Trophoblast cell (in vitro differentiated cells and primary cell): ENCODE measurements at regions not wholly inside any gene's neighbourhood (a gene's known extent, or its start where the extent isn't known, plus 50 kb on each side); places are given as distances from the start of the nearest gene placed in this dataset.

Source experiments
- DNase-seq, 2 donors: peaks; one replicate each; pipeline ENCODE4 v3.0.0-alpha.2; 2016
- H2AFZ ChIP-seq: 2 replicates; pipeline ENCODE4 v1.6.1; 2013; ENCODE audit warnings: low read length, moderate library complexity, mild to moderate bottlenecking; ENCODE audit not compliant: insufficient read depth, poor library complexity
- H2AK5ac ChIP-seq: 2 replicates; pipeline ENCODE4 v1.6.1; 2013; ENCODE audit warnings: mild to moderate bottlenecking, low read length
- H2BK120ac ChIP-seq: 2 replicates; pipeline ENCODE4 v1.6.1; 2013; ENCODE audit warnings: low read length, mild to moderate bottlenecking, moderate library complexity; ENCODE audit not compliant: insufficient read depth, poor library complexity
- H2BK12ac ChIP-seq: 2 replicates; pipeline ENCODE4 v1.6.1; 2013; ENCODE audit warnings: mild to moderate bottlenecking, low read length, moderate library complexity
- H2BK5ac ChIP-seq: 2 replicates; pipeline ENCODE4 v1.6.1; 2013; ENCODE audit warnings: low read length, low read depth, moderate library complexity, mild to moderate bottlenecking; ENCODE audit not compliant: poor library complexity
- H3K14ac ChIP-seq: 2 replicates; pipeline ENCODE4 v1.6.1; 2013; ENCODE audit warnings: mild to moderate bottlenecking, low read length
- H3K18ac ChIP-seq: 2 replicates; pipeline ENCODE4 v1.6.1; 2013; ENCODE audit warnings: mild to moderate bottlenecking, low read length
- H3K23ac ChIP-seq: 2 replicates; pipeline ENCODE4 v1.6.1; 2013; ENCODE audit warnings: low read length
- H3K27ac ChIP-seq: 2 replicates; pipeline ENCODE4 v1.5.1; 2013; ENCODE audit warnings: low read depth, mild to moderate bottlenecking, inconsistent platforms, low read length, moderate library complexity
- H3K27me3 ChIP-seq: 2 replicates; pipeline ENCODE4 v1.6.1; 2013; ENCODE audit warnings: inconsistent platforms, mild to moderate bottlenecking, low read length, moderate library complexity; ENCODE audit not compliant: insufficient read depth
- H3K36me3 ChIP-seq, 2 experiments: 1 replicate in 1 of 2; 2 replicates in 1 of 2; pipeline ENCODE4 v1.6.1; 2013; ENCODE audit warnings: low read length in 2 of 2, mild to moderate bottlenecking in 2 of 2, moderate library complexity in 1 of 2; ENCODE audit not compliant: insufficient read depth in 2 of 2, control insufficient read depth in 1 of 2
- H3K4ac ChIP-seq: 2 replicates; pipeline ENCODE4 v1.6.1; 2013; ENCODE audit warnings: low read depth, mild to moderate bottlenecking, low read length, moderate library complexity
- H3K4me1 ChIP-seq, 2 experiments: 1 replicate in 1 of 2; 2 replicates in 1 of 2; pipeline ENCODE4 v1.6.1; 2013; ENCODE audit warnings: low read length in 2 of 2, mild to moderate bottlenecking in 2 of 2, moderate library complexity in 1 of 2; ENCODE audit not compliant: insufficient read depth in 2 of 2, control insufficient read depth in 1 of 2
- H3K4me2 ChIP-seq: 2 replicates; pipeline ENCODE4 v1.6.1; 2013; ENCODE audit warnings: inconsistent platforms, mild to moderate bottlenecking, low read length, moderate library complexity
- H3K4me3 ChIP-seq: 2 replicates; pipeline ENCODE4 v1.5.1; 2013; ENCODE audit warnings: mild to moderate bottlenecking, low read depth, low read length, inconsistent platforms
- H3K79me1 ChIP-seq: one replicate; pipeline ENCODE4 v1.6.1; 2013; ENCODE audit warnings: low read length
- H3K79me2 ChIP-seq: 2 replicates; pipeline ENCODE4 v1.6.1; 2013; ENCODE audit warnings: low read length, mild to moderate bottlenecking; ENCODE audit not compliant: control insufficient read depth, insufficient read depth, poor library complexity
- H3K9ac ChIP-seq: 2 replicates; pipeline ENCODE4 v1.6.1; 2013; ENCODE audit warnings: mild to moderate bottlenecking, low read length
- H3K9me3 ChIP-seq: 2 replicates; pipeline ENCODE4 v1.6.1; 2013; ENCODE audit warnings: low read depth, mild to moderate bottlenecking, control low read depth, inconsistent platforms, low read length; ENCODE audit not compliant: insufficient read depth
- H4K12ac ChIP-seq: 2 replicates; pipeline ENCODE4 v1.6.1; 2013; ENCODE audit warnings: low read depth, mild to moderate bottlenecking, low read length, moderate library complexity
- H4K8ac ChIP-seq: 2 replicates; pipeline ENCODE4 v1.6.1; 2013; ENCODE audit warnings: low read depth, mild to moderate bottlenecking, low read length, moderate library complexity
- H4K91ac ChIP-seq: one replicate; pipeline ENCODE4 v1.6.1; 2013; ENCODE audit warnings: low read depth, mild to moderate bottlenecking, low read length, moderate library complexity
- WGBS: extraction: QIAGEN DNeasy Blood & Tissue Kit; methylation state at CpG from one replicate; pipeline ENCODE4 v1.1.7; 2013; ENCODE audit warnings: missing lambda C conversion rate; ENCODE audit not compliant: insufficient read length, insufficient coverage; ENCODE audit errors: extremely low coverage; 5-methylcytosine and 5-hydroxymethylcytosine counted together

GRCh38 chr20:42003380-42003779 is 385.2 kb upstream of the CHD6 start:
- Histone ChIP-seq H3K14ac (no peak overlapping the region), H4K91ac (no peak overlapping the region), H3K36me3 (no peaks in the 10 kb centered on the region), H3K4me3 (no peak overlapping the region), H4K8ac (no peak overlapping the region), H4K12ac (no peak overlapping the region), H3K4me1 (no peaks in the 10 kb centered on the region), H2BK12ac (no peak overlapping the region), H2BK5ac (no peak overlapping the region), H2BK120ac (no peak overlapping the region), H3K27ac (no peak overlapping the region), H2AFZ (no peak overlapping the region), H3K79me2 (no peaks in the 10 kb centered on the region), H3K9me3 (peaks cover 8% of the 10 kb centered on the region), H3K4me2 (no peak overlapping the region), H3K79me1 (no peaks in the 10 kb centered on the region), H2AK5ac (no peak overlapping the region), H3K9ac (no peak overlapping the region), H3K23ac (no peak overlapping the region), H3K27me3 (no peaks in the 10 kb centered on the region), H3K4ac (no peak overlapping the region), H3K18ac (no peak overlapping the region)
- DNase-seq: no peak
- no CpG with 5 or more reads among the region's 2 CpGs for WGBS

GRCh38 chr20:41998539-41999341 is 380.6 kb upstream of the CHD6 start:
- no peak overlapping the region for H4K91ac ChIP-seq
- no peak for DNase-seq

GRCh38 chr20:41996951-41997350 is 378.8 kb upstream of the CHD6 start:
- WGBS: no CpG with 5 or more reads among the region's 3 CpGs
- no peaks in the 10 kb centered on the region for H3K36me3 ChIP-seq
- H3K4me1 ChIP-seq: no peaks in the 10 kb centered on the region
- no peak overlapping the region for H2BK120ac ChIP-seq
- H2BK12ac ChIP-seq: no peak overlapping the region
- no peak for DNase-seq
- H4K12ac ChIP-seq: no peak overlapping the region
- no peak overlapping the region for H3K9ac ChIP-seq
- H2AK5ac ChIP-seq: no peak overlapping the region
- no peak overlapping the region for H3K27ac ChIP-seq
- no peak overlapping the region for H3K18ac ChIP-seq
- peaks cover 9% of the 10 kb centered on the region for H3K9me3 ChIP-seq
- H4K8ac ChIP-seq: no peak overlapping the region
- no peak overlapping the region for H2AFZ ChIP-seq
- no peak overlapping the region for H3K14ac ChIP-seq
- H3K4me2 ChIP-seq: no peak overlapping the region
- no peaks in the 10 kb centered on the region for H3K27me3 ChIP-seq
- H4K91ac ChIP-seq: no peak overlapping the region
- H3K79me2 ChIP-seq: no peaks in the 10 kb centered on the region
- no peak overlapping the region for H3K23ac ChIP-seq
- no peak overlapping the region for H2BK5ac ChIP-seq
- no peak overlapping the region for H3K4ac ChIP-seq
- no peak overlapping the region for H3K4me3 ChIP-seq
- H3K79me1 ChIP-seq: no peaks in the 10 kb centered on the region

More at GRCh38 chr20:41998539-41999341, 380.6 kb upstream of the CHD6 start:
- H3K4ac ChIP-seq: no peak overlapping the region
- no peaks in the 10 kb centered on the region for H3K79me2 ChIP-seq
- no peak overlapping the region for H2AFZ ChIP-seq
- no peak overlapping the region for H4K8ac ChIP-seq
- H3K14ac ChIP-seq: no peak overlapping the region
- H4K12ac ChIP-seq: no peak overlapping the region
- no peaks in the 10 kb centered on the region for H3K27me3 ChIP-seq
- H2BK5ac ChIP-seq: no peak overlapping the region
- no peak overlapping the region for H3K18ac ChIP-seq
- H3K4me1 ChIP-seq: no peaks in the 10 kb centered on the region
- no CpG with 5 or more reads among the region's 92 CpGs for WGBS
- no peak overlapping the region for H2BK12ac ChIP-seq
- no peaks in the 10 kb centered on the region for H3K79me1 ChIP-seq
- H3K36me3 ChIP-seq: no peaks in the 10 kb centered on the region
- no peak overlapping the region for H3K27ac ChIP-seq
- H3K9ac ChIP-seq: no peak overlapping the region
- no peak overlapping the region for H3K4me3 ChIP-seq
- no peak overlapping the region for H3K4me2 ChIP-seq
- peaks cover 9% of the 10 kb centered on the region for H3K9me3 ChIP-seq
- no peak overlapping the region for H2BK120ac ChIP-seq
- H3K23ac ChIP-seq: no peak overlapping the region
- no peak overlapping the region for H2AK5ac ChIP-seq

GRCh38 chr20:41992481-41992880 is 374.3 kb upstream of the CHD6 start:
- no peak overlapping the region for H2BK5ac ChIP-seq
- no peak overlapping the region for H3K14ac ChIP-seq
- no peak overlapping the region for H3K9ac ChIP-seq
- H3K4me2 ChIP-seq: no peak overlapping the region
- H3K27ac ChIP-seq: no peak overlapping the region
- H2BK120ac ChIP-seq: no peak overlapping the region
- H4K8ac ChIP-seq: no peak overlapping the region
- H4K12ac ChIP-seq: no peak overlapping the region
- no peak overlapping the region for H2AK5ac ChIP-seq
- no peaks in the 10 kb centered on the region for H3K4me1 ChIP-seq
- no peak overlapping the region for H3K4me3 ChIP-seq
- H3K9me3 ChIP-seq: no peaks in the 10 kb centered on the region
- no peaks in the 10 kb centered on the region for H3K79me2 ChIP-seq
- WGBS: no CpG with 5 or more reads among the region's 4 CpGs
- no peaks in the 10 kb centered on the region for H3K79me1 ChIP-seq
- no peak overlapping the region for H4K91ac ChIP-seq
- no peak overlapping the region for H3K18ac ChIP-seq
- no peak overlapping the region for H2AFZ ChIP-seq
- H3K36me3 ChIP-seq: no peaks in the 10 kb centered on the region
- no peak for DNase-seq
- no peak overlapping the region for H3K4ac ChIP-seq
- no peak overlapping the region for H3K23ac ChIP-seq
- H2BK12ac ChIP-seq: no peak overlapping the region
- H3K27me3 ChIP-seq: no peaks in the 10 kb centered on the region
